ENCODE measurements at regions not wholly inside any gene's neighbourhood (a gene's known extent, or its start where the extent isn't known, plus 50 kb on each side); places are given as distances from the start of the nearest gene placed in this dataset.
"Not testable (repeated sequence)": the region's sequence is repeated elsewhere in the genome, so short reads cannot be mapped to it uniquely, and the experiment has no call there.

DNA sequence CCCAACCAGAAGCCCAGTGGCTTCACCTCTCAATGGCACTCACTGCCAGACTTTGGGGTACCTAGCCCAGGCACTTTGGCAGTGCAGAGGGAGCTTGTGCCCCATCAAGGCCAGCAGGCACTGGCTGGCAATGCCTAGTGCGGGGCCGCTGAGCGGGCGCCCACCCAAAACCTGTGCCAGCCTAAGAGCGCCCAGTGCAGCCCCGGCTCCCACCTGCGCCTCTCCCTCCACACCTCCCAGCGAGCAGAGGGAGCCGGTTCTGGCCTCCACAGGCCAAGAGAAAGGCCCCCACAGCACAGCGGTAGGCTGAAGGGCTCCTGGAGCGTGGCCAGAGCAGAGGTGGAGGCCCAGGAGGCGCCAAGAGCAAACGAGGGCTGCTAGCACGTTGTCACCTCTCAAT is 930.8 kb downstream of the IPMK start:
- DNase-seq (ENCODE audit: low spot score): no peak

DNA sequence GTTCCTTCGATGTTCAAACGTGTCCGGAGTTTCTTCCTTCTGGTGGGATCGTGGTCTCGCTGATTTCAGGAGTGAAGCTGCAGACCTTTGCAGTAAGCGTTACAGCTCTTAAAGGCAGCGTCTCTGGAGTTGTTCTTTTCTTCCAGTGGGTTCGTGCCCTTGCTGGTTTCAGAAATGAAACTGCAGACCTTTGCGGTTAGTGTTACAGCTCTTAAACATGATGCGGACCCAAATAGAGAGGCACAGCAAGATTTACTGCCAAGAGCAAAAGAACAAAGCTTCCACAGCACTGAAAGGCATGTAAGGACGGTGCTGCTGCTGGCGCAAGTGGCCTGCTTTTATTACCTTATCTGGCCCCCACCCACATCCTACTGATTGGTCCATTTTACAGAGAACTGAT is 931.4 kb downstream of the IPMK start:
- no peak for DNase-seq (ENCODE audit: low spot score)

- DNase-seq (ENCODE audit: low spot score): no peak
These were observed 933.2 kb downstream of the IPMK start for GRCh38 chr10:57334523-57334922.

DNA sequence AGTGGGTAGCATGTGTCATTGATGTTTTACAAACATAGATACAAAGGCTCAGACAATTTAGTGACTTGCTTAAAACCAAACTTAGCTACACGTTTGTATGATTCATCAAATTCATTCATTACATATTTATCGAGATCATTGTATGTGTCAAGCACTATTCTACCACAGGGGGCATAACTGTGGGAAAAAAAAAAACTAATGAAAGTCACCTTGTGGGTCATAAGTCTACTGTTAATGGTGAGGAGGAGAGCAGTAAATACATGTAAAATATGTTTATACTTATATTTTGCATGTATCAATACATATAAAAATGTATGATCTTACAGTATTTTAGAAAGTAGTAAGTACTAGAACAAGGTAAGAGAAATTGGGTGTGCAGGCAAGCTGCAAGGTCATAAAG is 933.8 kb downstream of the IPMK start:
- DNase-seq (ENCODE audit: low spot score): no peak

- not testable (repeated sequence) for DNase-seq (ENCODE audit: low spot score)
These were observed 946.3 kb downstream of the IPMK start for GRCh38 chr10:57321400-57321854.

- no peak for DNase-seq (ENCODE audit: low spot score)
These were observed 947.3 kb downstream of the IPMK start for GRCh38 chr10:57320416-57320815.

- DNase-seq (ENCODE audit: low spot score): no peak
These were observed 953.0 kb upstream of the ZWINT start for GRCh38 chr10:57314046-57314445.

GRCh38 chr10:57303566-57303965 is 942.5 kb upstream of the ZWINT start:
- no peak for DNase-seq (ENCODE audit: low spot score)

GRCh38 chr10:57300718-57301117 is 939.7 kb upstream of the ZWINT start:
- no peak for DNase-seq (ENCODE audit: low spot score)

- DNase-seq (ENCODE audit: low spot score): no peak
These were observed 933.6 kb upstream of the ZWINT start for GRCh38 chr10:57294698-57295097.

DNA sequence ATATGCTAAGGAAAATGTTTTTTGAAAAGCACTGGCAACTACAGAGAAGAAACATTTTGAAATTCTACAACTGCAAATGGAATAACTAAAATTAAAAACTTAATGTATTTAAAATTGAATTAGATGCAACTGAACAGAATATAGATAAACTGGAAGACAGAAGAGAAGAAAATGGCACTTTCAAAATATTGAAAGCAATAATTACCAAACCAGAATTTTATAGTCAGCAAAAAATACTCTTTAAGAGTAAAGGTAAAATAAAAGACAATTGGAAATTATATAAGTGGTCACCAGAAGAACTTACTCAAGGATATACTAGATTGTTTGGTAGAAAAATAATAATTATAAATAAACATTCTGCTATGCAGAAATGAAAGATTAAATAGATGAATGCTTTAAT is 927.7 kb upstream of the ZWINT start:
- DNase-seq (ENCODE audit: low spot score): no peak

GRCh38 chr10:57262892-57263291 is 901.8 kb upstream of the ZWINT start:
- no peak for DNase-seq (ENCODE audit: low spot score)

GRCh38 chr10:57260175-57260574 is 899.1 kb upstream of the ZWINT start:
- DNase-seq (ENCODE audit: low spot score): no peak

DNA sequence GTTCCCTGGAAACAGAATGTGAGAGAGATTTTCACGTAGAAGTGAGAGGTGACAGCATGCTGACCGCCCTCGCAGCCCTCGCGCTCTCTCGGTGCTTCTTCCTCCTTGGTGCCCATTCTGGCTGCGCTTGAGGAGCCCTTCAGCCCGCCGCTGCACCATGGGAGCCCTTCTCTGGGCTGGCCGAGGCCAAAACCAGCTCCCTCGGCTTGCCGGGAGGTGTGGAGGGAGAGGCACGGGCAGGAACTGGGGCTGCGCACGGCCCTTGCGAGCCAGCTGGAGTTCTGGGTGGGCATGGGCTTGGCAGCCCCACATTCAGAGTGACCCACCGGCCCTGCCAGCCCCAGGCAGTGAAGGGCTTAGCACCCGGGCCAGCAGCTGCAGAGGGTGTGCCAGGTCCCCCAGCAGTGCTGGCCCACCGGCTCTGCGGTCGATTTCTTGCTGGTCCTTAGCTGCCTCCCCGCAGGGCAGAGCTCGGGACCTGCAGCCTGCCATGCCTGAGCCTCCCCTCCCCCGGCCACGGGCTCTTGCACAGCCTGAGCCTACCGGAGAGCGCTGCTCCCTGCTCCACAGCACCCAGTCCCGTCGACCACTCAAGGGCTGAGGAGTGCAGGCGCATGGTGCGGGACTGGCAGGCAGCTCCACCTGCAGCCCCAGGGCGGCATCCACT is 888.7 kb upstream of the ZWINT start:
- no peak for DNase-seq (ENCODE audit: low spot score)

DNA sequence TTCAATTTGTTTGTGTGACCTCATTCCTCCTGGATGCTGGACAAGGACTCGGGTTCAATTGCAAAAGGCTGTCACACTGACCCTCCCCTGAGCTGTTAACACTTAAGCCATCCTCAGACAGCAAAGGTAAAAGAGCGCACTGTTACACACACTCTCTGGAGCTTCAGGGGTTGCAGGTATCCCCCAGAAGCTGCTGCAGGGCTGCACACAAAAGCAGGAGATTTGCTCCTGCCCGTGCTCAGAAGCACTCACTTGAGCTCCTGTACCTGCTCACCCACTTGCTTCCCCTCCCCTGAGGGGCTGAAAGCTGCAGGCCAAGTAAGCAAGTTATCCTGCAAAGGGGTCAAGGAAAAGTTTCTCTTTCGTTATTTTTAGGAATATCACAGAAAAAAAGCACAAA is 886.2 kb upstream of the ZWINT start:
- DNase-seq (ENCODE audit: low spot score): no peak

DNA sequence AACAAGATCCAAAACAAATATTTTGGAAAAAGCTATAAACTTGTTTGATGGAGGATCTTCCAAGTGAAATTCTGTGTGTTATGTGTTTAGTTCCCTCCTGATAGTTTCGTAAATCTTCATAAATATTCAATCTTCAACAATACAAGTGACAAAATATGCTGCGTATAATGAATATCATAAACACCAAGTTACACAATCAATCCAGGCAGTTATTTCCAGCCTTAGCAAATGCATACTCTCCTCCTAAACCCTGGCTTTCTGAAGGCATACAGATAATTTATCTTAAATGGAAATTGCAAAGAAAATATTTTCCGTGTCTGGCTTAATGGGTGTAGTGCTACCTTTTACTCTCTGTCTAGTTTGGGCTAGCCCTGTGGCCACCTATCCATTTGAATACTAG is 864.9 kb upstream of the ZWINT start:
- DNase-seq (ENCODE audit: low spot score): no peak

DNA sequence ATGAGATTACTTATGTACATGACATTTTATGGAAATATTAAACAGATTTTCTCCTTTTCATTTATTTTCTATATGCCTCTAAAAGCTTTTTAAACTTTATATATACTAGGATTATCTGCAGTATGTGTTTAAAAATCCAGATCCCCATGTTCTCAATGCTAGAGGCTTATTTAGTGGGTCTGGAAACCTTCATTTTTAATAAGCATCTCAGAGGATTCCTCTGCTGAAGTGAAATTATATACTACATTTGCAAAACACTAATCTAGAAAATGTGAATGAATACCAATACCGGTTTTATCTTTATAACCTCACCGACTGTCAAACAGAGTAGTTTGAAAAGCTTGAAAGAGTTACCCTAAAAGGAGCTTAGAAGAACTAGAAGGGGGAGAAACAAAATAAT is 863.8 kb upstream of the ZWINT start:
- DNase-seq (ENCODE audit: low spot score): no peak

- DNase-seq (ENCODE audit: low spot score): no peak
These were observed 861.5 kb upstream of the ZWINT start for GRCh38 chr10:57222603-57223002.

DNA sequence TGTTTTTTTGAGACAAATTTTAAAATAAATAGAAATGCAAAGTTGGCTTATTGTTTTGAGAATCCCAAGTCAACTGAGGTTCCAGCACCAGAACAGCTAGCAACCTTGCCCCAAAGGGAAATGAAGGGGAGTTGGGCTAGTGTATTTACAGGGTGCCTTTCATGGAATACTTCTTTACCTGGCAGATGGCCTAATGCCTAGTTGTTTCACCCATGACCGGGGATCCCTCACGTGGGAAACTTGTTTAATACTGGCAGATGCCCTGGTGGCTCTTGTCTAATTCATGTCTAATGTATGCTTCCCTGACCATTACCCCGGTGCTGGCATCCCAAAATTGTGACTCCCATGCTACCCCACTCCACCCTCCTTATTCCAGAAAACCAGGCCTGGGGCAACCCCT is 861.1 kb upstream of the ZWINT start:
- DNase-seq (ENCODE audit: low spot score): no peak

DNA sequence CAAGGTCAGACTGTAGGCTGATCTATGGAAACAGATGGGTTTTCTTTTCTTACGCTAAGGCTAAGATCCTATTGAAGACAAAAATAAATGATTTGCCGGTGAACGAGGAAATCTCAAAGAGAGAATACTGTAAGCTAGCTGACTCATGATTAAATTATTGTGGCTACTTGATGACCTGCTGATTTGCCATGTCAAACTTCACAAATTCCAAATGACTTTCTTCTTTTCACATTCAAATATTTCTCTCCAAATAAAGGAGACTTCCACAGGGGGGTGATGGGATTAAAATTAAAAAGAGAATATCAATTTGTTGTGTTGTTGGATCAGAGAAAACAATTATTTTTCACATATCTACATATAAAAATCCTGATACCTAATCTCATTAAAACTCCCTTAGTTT is 860.6 kb upstream of the ZWINT start:
- DNase-seq (ENCODE audit: low spot score): no peak

DNA sequence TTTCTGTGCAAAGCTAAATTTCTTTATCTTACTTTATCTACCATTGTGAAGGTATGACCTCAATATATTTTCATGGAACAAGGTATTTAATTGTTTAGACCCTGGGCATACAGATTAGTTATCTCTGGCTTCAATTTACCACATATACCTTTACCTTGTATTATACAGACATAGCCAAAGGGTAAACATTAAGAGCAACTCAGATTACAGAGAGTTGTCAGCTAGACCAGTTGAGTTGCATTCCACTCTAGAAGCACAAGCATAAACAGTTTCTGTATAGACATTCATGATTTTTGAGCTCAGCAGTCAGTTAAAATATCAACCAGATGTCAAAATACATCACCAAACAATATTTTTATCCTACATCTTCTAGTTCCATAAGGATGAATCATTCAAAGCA is 857.3 kb upstream of the ZWINT start:
- no peak for DNase-seq (ENCODE audit: low spot score)

DNA sequence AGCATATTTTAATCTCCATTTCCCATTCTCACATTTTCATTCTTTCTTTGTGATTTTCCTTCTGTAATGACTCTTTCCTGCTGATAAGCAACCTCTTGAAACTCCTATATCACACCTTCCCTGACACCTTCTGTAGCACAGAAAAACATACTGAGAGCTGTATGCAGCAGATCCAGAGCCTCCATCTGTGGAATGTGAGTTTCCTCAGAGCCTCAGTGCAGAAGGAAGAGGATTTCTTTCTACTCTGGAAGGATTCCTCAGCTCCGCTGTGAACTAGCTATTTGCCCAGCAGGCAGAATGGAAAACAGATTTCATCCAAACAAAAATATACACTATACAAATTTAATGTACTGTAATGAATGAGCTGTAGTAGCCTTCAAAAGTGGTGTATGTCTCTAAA is 841.3 kb upstream of the ZWINT start:
- no peak for DNase-seq (ENCODE audit: low spot score)

- DNase-seq (ENCODE audit: low spot score): no peak
These were observed 827.8 kb upstream of the ZWINT start for GRCh38 chr10:57188846-57189245.

GRCh38 chr10:57186201-57186600 is 825.1 kb upstream of the ZWINT start:
- no peak for DNase-seq (ENCODE audit: low spot score)

- no peak for DNase-seq (ENCODE audit: low spot score)
These were observed 808.5 kb upstream of the ZWINT start for GRCh38 chr10:57169597-57169996.

Measured in hepatic stellate cell (primary cell).